Stimulated activated CD4-positive, alpha-beta T cell treated with anti-CD3 and anti-CD28 coated beads, Interleukin-4, amount 100 ng/mL, for 24 hours (primary cell): ENCODE measurements at regions not wholly inside any gene's neighbourhood (a gene's known extent, or its start where the extent isn't known, plus 50 kb on each side); places are given as distances from the start of the nearest gene placed in this dataset.
"Not testable (repeated sequence)": the region's sequence is repeated elsewhere in the genome, so short reads cannot be mapped to it uniquely, and the experiment has no call there.

ENCODE experiments used
- DNase-seq: peaks from one replicate; pipeline ENCODE4 v3.0.0-alpha.2; 2020

- DNase-seq, result no peak
Observed at GRCh38 chr16:26395700-26396099, 671.0 kb upstream of the C16orf82 start.

GRCh38 chr16:26396511-26397235 lies 670.1 kb upstream of the C16orf82 start:
- DNase-seq, result no peak

- DNase-seq, result no peak
Observed at GRCh38 chr16:26413780-26414179, 652.9 kb upstream of the C16orf82 start.

- not testable (repeated sequence) for DNase-seq
Observed at GRCh38 chr16:26419458-26419857, 647.3 kb upstream of the C16orf82 start.

- no peak for DNase-seq
Observed at GRCh38 chr16:26430618-26431017, 636.1 kb upstream of the C16orf82 start.

- no peak for DNase-seq
Observed at GRCh38 chr16:26433807-26434206, 632.9 kb upstream of the C16orf82 start.

- DNase-seq, result no peak
Observed at GRCh38 chr16:26441178-26441577, 625.5 kb upstream of the C16orf82 start.

GRCh38 chr16:26442321-26442720 lies 624.4 kb upstream of the C16orf82 start:
- no peak for DNase-seq

GRCh38 chr16:26447570-26447969 lies 619.2 kb upstream of the C16orf82 start:
- no peak for DNase-seq

GRCh38 chr16:26453215-26453614 lies 613.5 kb upstream of the C16orf82 start:
- DNase-seq, result no peak

GRCh38 chr16:26454102-26454501 lies 612.6 kb upstream of the C16orf82 start:
- no peak for DNase-seq

- no peak for DNase-seq
Observed at GRCh38 chr16:26456074-26456473, 610.7 kb upstream of the C16orf82 start.

GRCh38 chr16:26457095-26457494 lies 609.6 kb upstream of the C16orf82 start:
- DNase-seq, result no peak

GRCh38 chr16:26457882-26458281 lies 608.8 kb upstream of the C16orf82 start:
- DNase-seq, result no peak

- DNase-seq, result no peak
Observed at GRCh38 chr16:26464576-26465266, 602.0 kb upstream of the C16orf82 start.

- DNase-seq, result not testable (repeated sequence)
Observed at GRCh38 chr16:26474405-26474804, 592.3 kb upstream of the C16orf82 start.

- DNase-seq, result no peak
Observed at GRCh38 chr16:26475596-26475995, 591.1 kb upstream of the C16orf82 start.

GRCh38 chr16:26491101-26491670 lies 575.5 kb upstream of the C16orf82 start:
- DNase-seq, result no peak

- DNase-seq, result no peak
Observed at GRCh38 chr16:26491962-26492361, 574.8 kb upstream of the C16orf82 start.

GRCh38 chr16:26493751-26494150 lies 573.0 kb upstream of the C16orf82 start:
- DNase-seq, result no peak

GRCh38 chr16:26497896-26498295 lies 568.8 kb upstream of the C16orf82 start:
- no peak for DNase-seq

GRCh38 chr16:26500326-26500725 lies 566.4 kb upstream of the C16orf82 start:
- DNase-seq, result no peak

- DNase-seq, result no peak
Observed at GRCh38 chr16:26505496-26505895, 561.2 kb upstream of the C16orf82 start.

- not testable (repeated sequence) for DNase-seq
Observed at GRCh38 chr16:26508946-26509345, 557.8 kb upstream of the C16orf82 start.
